ENCODE measurements at regions not wholly inside any gene's neighbourhood (a gene's known extent, or its start where the extent isn't known, plus 50 kb on each side); places are given as distances from the start of the nearest gene placed in this dataset.

GRCh38 chr20:57783196-57783595 lies 73.4 kb upstream of the PMEPA1 start (continued):
- TF ChIP-seq SRF (IDR thresholded peaks at IDR 0.05; ENCODE audit: low read depth) = no peak
- TF ChIP-seq POLR2A (IDR thresholded peaks at IDR 0.05; ENCODE audit: borderline replicate concordance, extremely low read depth, insufficient read depth, insufficient read length) = no peak
- TF ChIP-seq ELF1 (IDR thresholded peaks at IDR 0.05; ENCODE audit: borderline replicate concordance, low read depth) = no peak
- TF ChIP-seq SIN3A (IDR thresholded peaks at IDR 0.05; ENCODE audit: low read depth) = no peak

- H3K9me3 ChIP-seq (ENCODE audit: control insufficient read depth in 1 of 2, insufficient read depth in 1 of 2, low read depth in 1 of 2, low read length in 2 of 2) = no peaks in the 10 kb centered on the region
- DNase-seq (ENCODE audit: low read depth, low spot score) (no peak), ATAC-seq (no peak)
- H3K4me3 ChIP-seq (replicated peaks in 1 of 2; ENCODE audit: low read depth in 1 of 2, low read length in 2 of 2) = no peak overlapping the region
- no peak overlapping the region for H2AFZ ChIP-seq (ENCODE audit: low read depth, low read length, poor library complexity, severe bottlenecking)
- H3K4me1 ChIP-seq (ENCODE audit: control insufficient read depth in 1 of 2, insufficient read depth in 2 of 2, low read length in 2 of 2) = no peaks in the 10 kb centered on the region
- no peak for TF ChIP-seq EGR1 (IDR thresholded peaks at IDR 0.05; ENCODE audit: low read depth)
- TF ChIP-seq CEBPB (IDR thresholded peaks at IDR 0.05; ENCODE audit: low read depth) = no peak
- no peak for TF ChIP-seq EZH2phosphoT487 (IDR thresholded peaks at IDR 0.05; ENCODE audit: borderline replicate concordance)
- TF ChIP-seq ATF3 (IDR thresholded peaks at IDR 0.05) = no peak
- no peak for TF ChIP-seq ELF1 (IDR thresholded peaks at IDR 0.05; ENCODE audit: borderline replicate concordance, low read depth)
- TF ChIP-seq SIN3A (IDR thresholded peaks at IDR 0.05; ENCODE audit: low read depth) = no peak
- TF ChIP-seq, protein P1, sequence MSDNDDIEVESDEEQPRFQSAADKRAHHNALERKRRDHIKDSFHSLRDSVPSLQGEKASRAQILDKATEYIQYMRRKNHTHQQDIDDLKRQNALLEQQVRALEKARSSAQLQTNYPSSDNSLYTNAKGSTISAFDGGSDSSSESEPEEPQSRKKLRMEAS (IDR thresholded peaks at IDR 0.05) = no peak
- TF ChIP-seq JUND (IDR thresholded peaks at IDR 0.05) = no peak
- TF ChIP-seq RAD21 (IDR thresholded peaks at IDR 0.05; ENCODE audit: low read depth) = no peak
- CTCF ChIA-PET = no interaction called here
- RAD21 ChIA-PET (ENCODE audit: low non-redundant PET in 1 of 2, low total read pairs in 2 of 2, uncharacterized antibody in 2 of 2, unreplicated experiment in 2 of 2) = no interaction called here
- no peaks in the 10 kb centered on the region for H4K20me1 ChIP-seq (ENCODE audit: insufficient read depth)
- BruUV-seq (replicated peaks) = no TSS peak
- no peaks in the 10 kb centered on the region for H3K36me3 ChIP-seq (ENCODE audit: control insufficient read depth in 1 of 2, insufficient read depth in 2 of 2, low read length in 2 of 2)
- POLR2A ChIA-PET = no interaction called here
- H3K27me3 ChIP-seq (ENCODE audit: insufficient read depth, low read length) = peaks cover 52% of the 10 kb centered on the region
- H3K27ac ChIP-seq (ENCODE audit: low read depth, low read length) = no peak overlapping the region
- intact Hi-C loops (cut with micrococcal nuclease) = no loop called here
- H3K79me2 ChIP-seq (ENCODE audit: insufficient read depth, low read length) = no peaks in the 10 kb centered on the region
- H3K4me2 ChIP-seq (ENCODE audit: low read length) = no peak overlapping the region
- no peak overlapping the region for H3K9ac ChIP-seq (ENCODE audit: low read length)
- no peaks in the 10 kb centered on the region for H3K9me2 ChIP-seq (ENCODE audit: insufficient read depth)
Observed at GRCh38 chr20:57782631-57783041, 72.8 kb upstream of the PMEPA1 start.

DNA sequence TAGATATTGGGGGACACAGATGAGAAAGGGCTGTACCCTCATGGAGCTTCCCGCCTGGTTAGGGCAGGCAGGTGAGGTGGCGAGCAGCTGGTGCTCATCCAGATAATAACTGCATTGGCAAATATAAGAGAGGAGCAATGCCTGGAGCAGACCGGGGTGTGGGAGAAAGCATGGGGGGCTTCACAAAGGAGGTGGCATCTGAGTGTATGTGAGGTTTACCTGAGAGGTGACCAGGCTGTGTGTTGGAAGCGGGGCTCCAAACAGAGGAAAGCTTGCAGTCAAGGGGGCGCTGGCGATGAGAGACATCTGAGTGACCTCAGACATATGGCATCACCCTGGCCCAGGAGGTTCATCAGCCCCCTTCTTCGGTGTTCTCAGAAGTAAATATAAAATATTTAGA lies 72.1 kb upstream of the PMEPA1 start:
- Histone ChIP-seq H3K9me3 (ENCODE audit: control insufficient read depth in 1 of 2, insufficient read depth in 1 of 2, low read depth in 1 of 2, low read length in 2 of 2) (no peaks in the 10 kb centered on the region), H3K4me1 (ENCODE audit: control insufficient read depth in 1 of 2, insufficient read depth in 2 of 2, low read length in 2 of 2) (no peaks in the 10 kb centered on the region), H3K27ac (ENCODE audit: low read depth, low read length) (no peak overlapping the region), H3K9me2 (ENCODE audit: insufficient read depth) (no peaks in the 10 kb centered on the region), H3K79me2 (ENCODE audit: insufficient read depth, low read length) (no peaks in the 10 kb centered on the region), H3K36me3 (ENCODE audit: control insufficient read depth in 1 of 2, insufficient read depth in 2 of 2, low read length in 2 of 2) (no peaks in the 10 kb centered on the region), H2AFZ (ENCODE audit: low read depth, low read length, poor library complexity, severe bottlenecking) (no peak overlapping the region), H3K9ac (ENCODE audit: low read length) (no peak overlapping the region), H3K4me2 (ENCODE audit: low read length) (no peak overlapping the region), H4K20me1 (ENCODE audit: insufficient read depth) (no peaks in the 10 kb centered on the region; the same call in 1 of the 2 replicates), H3K27me3 (ENCODE audit: insufficient read depth, low read length) (peaks cover 55% of the 10 kb centered on the region), H3K4me3 (replicated peaks in 1 of 2; ENCODE audit: low read depth in 1 of 2, low read length in 2 of 2) (no peak overlapping the region)
- BruUV-seq (replicated peaks) = no TSS peak
- POLR2A ChIA-PET = no interaction called here
- RAD21 ChIA-PET (ENCODE audit: low non-redundant PET in 1 of 2, low total read pairs in 2 of 2, uncharacterized antibody in 2 of 2, unreplicated experiment in 2 of 2) = no interaction called here
- ATAC-seq = no peak
- DNase-seq (ENCODE audit: low read depth, low spot score) = no peak
- intact Hi-C loops (cut with micrococcal nuclease) = no loop called here
- TF ChIP-seq CBX3 (IDR thresholded peaks at IDR 0.05; ENCODE audit: low read depth) (no peak), JUND (IDR thresholded peaks at IDR 0.05) (no peak), ELF1 (IDR thresholded peaks at IDR 0.05; ENCODE audit: borderline replicate concordance, low read depth) (no peak), EGR1 (IDR thresholded peaks at IDR 0.05; ENCODE audit: low read depth) (no peak), SP1 (IDR thresholded peaks at IDR 0.05; ENCODE audit: low read depth) (no peak), FOSL1 (IDR thresholded peaks at IDR 0.05; ENCODE audit: low read depth) (no peak), EZH2 (IDR thresholded peaks at IDR 0.05) (no peak), CEBPB (IDR thresholded peaks at IDR 0.05; ENCODE audit: low read depth) (no peak), CTCF (IDR thresholded peaks at IDR 0.05 in 2 of 3, conservative IDR thresholded peaks at IDR 0.05 in 1 of 3; ENCODE audit: borderline replicate concordance in 1 of 3, insufficient read depth in 1 of 3, low read depth in 2 of 3, low read length in 2 of 3) (no peak), SRF (IDR thresholded peaks at IDR 0.05; ENCODE audit: low read depth) (no peak), POLR2AphosphoS5 (IDR thresholded peaks at IDR 0.05; ENCODE audit: low read depth, low read length) (no peak), RAD21 (IDR thresholded peaks at IDR 0.05; ENCODE audit: low read depth) (no peak)
- TF ChIP-seq, protein P1 (IDR thresholded peaks at IDR 0.05) = no peak
- CTCF ChIA-PET = no interaction called here

All from HCT116 (cell line).